Adrenal gland (tissue), 9 donors: ENCODE measurements at regions not wholly inside any gene's neighbourhood (a gene's known extent, or its start where the extent isn't known, plus 50 kb on each side); places are given as distances from the start of the nearest gene placed in this dataset.
A peak's percentile ranks its signal among the peaks of the same experiment; 100 is the strongest.

Experiments
- DNase-seq, 7 donors: peaks; one replicate each; pipeline ENCODE4 v3.0.0-alpha.2; 2019 to 2020
- H3K27ac ChIP-seq, 5 donors: fragments of 200-600 bp; sonication (generic) in 4 of 5; 1 replicate in 3 of 5; 2 replicates in 2 of 5; pipeline versions ENCODE4 v1.5.1 to v1.8.0; 2016 to 2020; ENCODE audit warnings: mild to moderate bottlenecking in 1 of 5
- H3K27me3 ChIP-seq: fragments of 200-600 bp; 2 replicates; pipeline ENCODE4 v1.8.0; 2021
- H3K36me3 ChIP-seq, 2 donors: fragments of 200-600 bp; replicated peaks in 1 of 2; 1 replicate in 1 of 2; 2 replicates in 1 of 2; pipeline versions ENCODE4 v1.5.1 to v1.8.0; 2018 to 2022
- H3K4me1 ChIP-seq, 2 donors: fragments of 200-600 bp; replicated peaks in 1 of 2; 1 replicate in 1 of 2; 2 replicates in 1 of 2; pipeline versions ENCODE4 v1.5.1 to v1.8.0; 2018 to 2021
- H3K4me3 ChIP-seq, 4 donors: fragments of 200-600 bp; sonication (generic) in 3 of 4; one replicate each; pipeline ENCODE4 v1.5.1; 2016 to 2018
- H3K9me3 ChIP-seq, 3 donors: fragments of 200-600 bp; sonication (generic) in 1 of 3; replicated peaks in 1 of 3; 1 replicate in 2 of 3; 2 replicates in 1 of 3; pipeline versions ENCODE4 v1.5.1 to v1.8.0; 2016 to 2021
- POLR2A ChIP-seq, 2 donors: fragments of 450-650 bp; IDR thresholded peaks; one replicate each; pipeline ENCODE4 v1.6.1; 2017; ENCODE audit warnings: antibody characterized with exemption in 2 of 2, mild to moderate bottlenecking in 2 of 2, moderate library complexity in 1 of 2
- WGBS, 4 donors: extraction: QIAGEN DNeasy Blood & Tissue Kit in 2 of 4; methylation state at CpG; one replicate each; pipeline versions ENCODE4 v1.1.5 to v1.1.7; 2013 to 2017; 5-methylcytosine and 5-hydroxymethylcytosine counted together
- intact Hi-C, 2 donors: fragments of 100-400 bp; cut with DNase I; formaldehyde crosslinking; loops; one replicate each; pipeline versions ENCODE4 v1.14.1 to v1.15.0; 2022 to 2023
- TF ChIP-seq, protein P1 (sequence below), 6 experiments: fragments of 450-650 bp in 4 of 6; fragments of 200-600 bp in 2 of 6; sonication (generic) in 1 of 6; IDR thresholded peaks; 1 replicate in 5 of 6; 2 replicates in 1 of 6; pipeline versions ENCODE4 v1.5.1 to v1.8.0; 2016 to 2021; ENCODE audit warnings: antibody characterized with exemption in 6 of 6, mild to moderate bottlenecking in 2 of 6, moderate library complexity in 1 of 6
- donor health status: healthy with polysubstance abuse.
- donor health status: Bipolar disorder and iron deficiency.
- donor health status: DM: yes; HTN: yes; CAD: no.
- donor health status: DM: no; HTN: no; CAD: no.
- donor health status: DM: no; HTN: no; CAD: no.

DNA sequence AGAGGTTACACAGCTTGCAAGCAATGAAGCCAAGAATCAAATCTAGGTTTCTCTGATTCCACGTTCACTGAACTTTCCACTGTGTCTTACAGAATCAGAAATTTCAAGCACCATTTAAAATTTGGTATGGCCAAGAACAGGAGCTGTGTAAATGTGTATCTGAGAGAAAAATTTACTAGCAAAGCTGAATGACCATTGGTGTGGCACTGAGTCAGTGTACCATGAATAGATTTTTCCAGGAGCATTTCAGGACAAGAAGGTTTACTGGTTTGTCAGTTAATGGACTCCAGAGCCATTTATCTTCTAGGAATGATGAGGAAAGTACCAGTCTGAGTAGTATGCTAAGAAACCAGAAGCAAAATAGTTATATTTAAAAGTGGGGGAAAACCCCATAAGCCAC is 269.4 kb upstream of the FAT3 start:
- Histone ChIP-seq H3K36me3 (no peaks in the 10 kb centered on the region), H3K27ac (no peak overlapping the region), H3K9me3 (no peaks in the 10 kb centered on the region), H3K27me3 (no peaks in the 10 kb centered on the region), H3K4me1 (no peaks in the 10 kb centered on the region), H3K4me3 (no peak overlapping the region)
- 75 to 88% (median 78%) methylated on average over 1 of the region's 1 CpG for WGBS, 4 donors
- intact Hi-C loops, result no loop called here
- DNase-seq, result no peak
- no peak for TF ChIP-seq POLR2A (IDR thresholded peaks at IDR 0.05)
- TF ChIP-seq, protein P1, sequence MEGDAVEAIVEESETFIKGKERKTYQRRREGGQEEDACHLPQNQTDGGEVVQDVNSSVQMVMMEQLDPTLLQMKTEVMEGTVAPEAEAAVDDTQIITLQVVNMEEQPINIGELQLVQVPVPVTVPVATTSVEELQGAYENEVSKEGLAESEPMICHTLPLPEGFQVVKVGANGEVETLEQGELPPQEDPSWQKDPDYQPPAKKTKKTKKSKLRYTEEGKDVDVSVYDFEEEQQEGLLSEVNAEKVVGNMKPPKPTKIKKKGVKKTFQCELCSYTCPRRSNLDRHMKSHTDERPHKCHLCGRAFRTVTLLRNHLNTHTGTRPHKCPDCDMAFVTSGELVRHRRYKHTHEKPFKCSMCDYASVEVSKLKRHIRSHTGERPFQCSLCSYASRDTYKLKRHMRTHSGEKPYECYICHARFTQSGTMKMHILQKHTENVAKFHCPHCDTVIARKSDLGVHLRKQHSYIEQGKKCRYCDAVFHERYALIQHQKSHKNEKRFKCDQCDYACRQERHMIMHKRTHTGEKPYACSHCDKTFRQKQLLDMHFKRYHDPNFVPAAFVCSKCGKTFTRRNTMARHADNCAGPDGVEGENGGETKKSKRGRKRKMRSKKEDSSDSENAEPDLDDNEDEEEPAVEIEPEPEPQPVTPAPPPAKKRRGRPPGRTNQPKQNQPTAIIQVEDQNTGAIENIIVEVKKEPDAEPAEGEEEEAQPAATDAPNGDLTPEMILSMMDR (IDR thresholded peaks at IDR 0.05), result no peak

GRCh38 chr11:91952056-91952455 is 272.6 kb upstream of the FAT3 start:
- no peak for TF ChIP-seq POLR2A (IDR thresholded peaks at IDR 0.05)
- TF ChIP-seq, protein P1 (IDR thresholded peaks at IDR 0.05), result no peak
- intact Hi-C loops, result no loop called here
- Histone ChIP-seq H3K4me1 (peaks cover 0 to 2% of the 10 kb centered on the region in 2 donors), H3K27me3 (no peaks in the 10 kb centered on the region), H3K4me3 (no peak overlapping the region), H3K9me3 (no peaks in the 10 kb centered on the region), H3K36me3 (no peaks in the 10 kb centered on the region), H3K27ac (no peak overlapping the region)
- WGBS, 4 donors, result 86 to 98% (median 90%) methylated on average over 5 of the region's 5 CpGs
- DNase-seq, result no peak

DNA sequence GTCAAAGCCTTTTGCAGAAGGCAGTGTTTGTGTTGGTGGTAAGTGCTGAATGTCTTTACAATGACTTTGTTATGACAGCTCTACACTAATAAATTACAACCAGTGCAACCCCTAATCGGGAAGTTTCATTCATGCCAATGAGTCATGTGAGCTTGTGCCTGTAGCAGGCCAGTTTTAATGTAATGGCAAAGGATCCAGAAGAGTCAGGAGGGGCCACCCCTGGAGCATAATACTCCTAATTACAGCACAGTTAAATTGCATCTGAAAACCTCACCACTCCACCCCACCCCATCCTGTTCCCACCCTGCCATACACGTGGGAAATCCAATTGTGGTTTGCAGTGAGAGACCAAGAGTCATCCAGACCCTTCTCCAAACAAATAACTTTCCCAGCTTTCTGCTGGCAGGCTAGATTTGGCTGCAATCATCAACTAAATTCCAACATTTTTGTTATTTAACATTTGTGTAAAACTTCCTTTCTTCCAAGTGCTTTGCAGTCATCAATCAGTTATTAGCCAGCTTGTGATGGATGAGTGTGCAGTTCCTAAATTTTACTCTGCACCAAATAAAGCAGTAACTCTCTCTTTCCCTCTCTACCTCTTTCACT is 277.3 kb upstream of the FAT3 start:
- DNase-seq, result peak in 1 of 7 donors; percentile 29
- Histone ChIP-seq H3K27ac (peak overlapping the region in 1 of 5 donors; percentile 18), H3K4me1 (peaks cover 4 to 13% of the 10 kb centered on the region in 2 donors), H3K36me3 (no peaks in the 10 kb centered on the region), H3K4me3 (no peak overlapping the region), H3K9me3 (no peaks in the 10 kb centered on the region), H3K27me3 (no peaks in the 10 kb centered on the region)
- 6 to 25% (median 12%) methylated on average over 2 of the region's 2 CpGs for WGBS, 4 donors
- intact Hi-C loops, result no loop called here
- no peak for TF ChIP-seq POLR2A (IDR thresholded peaks at IDR 0.05)
- TF ChIP-seq, protein P1 (IDR thresholded peaks at IDR 0.05), result no peak

GRCh38 chr11:91946397-91946951 is 278.1 kb upstream of the FAT3 start:
- DNase-seq, result no peak
- Histone ChIP-seq H3K27ac (no peak overlapping the region), H3K9me3 (no peaks in the 10 kb centered on the region), H3K36me3 (no peaks in the 10 kb centered on the region), H3K27me3 (no peaks in the 10 kb centered on the region), H3K4me1 (peaks cover 4 to 13% of the 10 kb centered on the region in 2 donors), H3K4me3 (no peak overlapping the region)
- TF ChIP-seq POLR2A (IDR thresholded peaks at IDR 0.05), result no peak
- TF ChIP-seq, protein P1 (IDR thresholded peaks at IDR 0.05), result no peak
- 6 to 15% (median 12%) methylated on average over 1 of the region's 1 CpG for WGBS, 4 donors
- intact Hi-C loops, result no loop called here
